ENCODE measurements at regions not wholly inside any gene's neighbourhood (a gene's known extent, or its start where the extent isn't known, plus 50 kb on each side); places are given as distances from the start of the nearest gene placed in this dataset.

DNA sequence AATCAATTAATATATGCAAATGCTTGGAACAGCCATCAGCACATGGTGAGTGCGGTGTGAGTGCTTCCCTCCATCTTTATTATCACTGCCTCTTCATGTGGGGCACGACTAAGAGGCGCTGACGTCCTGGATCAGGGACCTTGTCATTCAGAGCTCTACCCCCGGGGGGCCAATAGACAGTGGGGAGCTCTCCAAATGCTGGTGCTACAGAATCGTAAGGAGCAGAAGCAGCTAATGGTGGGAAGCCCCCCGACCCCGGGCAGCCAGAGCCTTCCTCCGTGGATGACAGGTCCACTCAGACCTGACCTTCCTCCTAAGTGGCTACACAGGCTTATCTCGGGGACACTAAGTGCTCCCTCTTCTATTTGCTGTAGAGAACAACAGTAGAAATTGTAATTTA is 257.5 kb upstream of the PMEPA1 start:
- peaks cover 0 to 16% (median 0%) of the 10 kb centered on the region in 4 donors for H3K27me3 ChIP-seq
- no peaks in the 10 kb centered on the region for H3K36me3 ChIP-seq
- no peak overlapping the region for H3K27ac ChIP-seq (replicated peaks in 1 of 4)
- 85% methylated on average over 10 of the region's 10 CpGs for WGBS
- DNase-seq (ENCODE audit: extremely low spot score), result no peak
- intact Hi-C loops (cut with DNase I), result no loop called here
- no peak overlapping the region for H3K4me3 ChIP-seq
- TF ChIP-seq POLR2A (IDR thresholded peaks at IDR 0.05; ENCODE audit: low read depth), result no peak
- TF ChIP-seq EP300 (IDR thresholded peaks at IDR 0.05), result no peak
- no peak for TF ChIP-seq POLR2AphosphoS5 (IDR thresholded peaks at IDR 0.05)
- TF ChIP-seq, protein P1, sequence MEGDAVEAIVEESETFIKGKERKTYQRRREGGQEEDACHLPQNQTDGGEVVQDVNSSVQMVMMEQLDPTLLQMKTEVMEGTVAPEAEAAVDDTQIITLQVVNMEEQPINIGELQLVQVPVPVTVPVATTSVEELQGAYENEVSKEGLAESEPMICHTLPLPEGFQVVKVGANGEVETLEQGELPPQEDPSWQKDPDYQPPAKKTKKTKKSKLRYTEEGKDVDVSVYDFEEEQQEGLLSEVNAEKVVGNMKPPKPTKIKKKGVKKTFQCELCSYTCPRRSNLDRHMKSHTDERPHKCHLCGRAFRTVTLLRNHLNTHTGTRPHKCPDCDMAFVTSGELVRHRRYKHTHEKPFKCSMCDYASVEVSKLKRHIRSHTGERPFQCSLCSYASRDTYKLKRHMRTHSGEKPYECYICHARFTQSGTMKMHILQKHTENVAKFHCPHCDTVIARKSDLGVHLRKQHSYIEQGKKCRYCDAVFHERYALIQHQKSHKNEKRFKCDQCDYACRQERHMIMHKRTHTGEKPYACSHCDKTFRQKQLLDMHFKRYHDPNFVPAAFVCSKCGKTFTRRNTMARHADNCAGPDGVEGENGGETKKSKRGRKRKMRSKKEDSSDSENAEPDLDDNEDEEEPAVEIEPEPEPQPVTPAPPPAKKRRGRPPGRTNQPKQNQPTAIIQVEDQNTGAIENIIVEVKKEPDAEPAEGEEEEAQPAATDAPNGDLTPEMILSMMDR (IDR thresholded peaks at IDR 0.05), result no peak
- H3K9me3 ChIP-seq, result peaks cover 0 to 5% (median 0%) of the 10 kb centered on the region in 4 donors
- peaks cover 0 to 14% (median 10%) of the 10 kb centered on the region in 4 donors for H3K4me1 ChIP-seq

DNA sequence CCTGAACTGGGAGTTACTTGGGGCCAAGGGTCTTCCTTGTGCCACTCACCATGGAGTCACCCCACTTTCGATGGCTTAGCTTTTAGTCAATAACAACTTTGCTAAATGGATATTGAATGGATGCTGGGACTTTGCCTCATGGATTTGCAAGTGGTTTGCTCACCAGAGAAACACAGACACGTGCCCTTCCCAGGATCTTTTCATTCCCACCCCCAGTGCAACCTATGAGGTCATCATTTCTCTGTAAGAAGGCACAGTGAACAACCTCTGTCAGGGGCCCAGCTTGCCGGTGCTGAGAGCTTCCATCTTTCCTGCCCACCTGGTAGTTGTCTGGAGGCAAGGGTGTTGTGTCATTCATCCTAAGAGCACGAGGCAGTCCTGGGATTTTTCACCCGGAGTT is 256.8 kb upstream of the PMEPA1 start:
- TF ChIP-seq, protein P1 (IDR thresholded peaks at IDR 0.05), result no peak
- TF ChIP-seq POLR2AphosphoS5 (IDR thresholded peaks at IDR 0.05) (no peak), POLR2A (IDR thresholded peaks at IDR 0.05; ENCODE audit: low read depth) (no peak), EP300 (IDR thresholded peaks at IDR 0.05) (no peak)

DNA sequence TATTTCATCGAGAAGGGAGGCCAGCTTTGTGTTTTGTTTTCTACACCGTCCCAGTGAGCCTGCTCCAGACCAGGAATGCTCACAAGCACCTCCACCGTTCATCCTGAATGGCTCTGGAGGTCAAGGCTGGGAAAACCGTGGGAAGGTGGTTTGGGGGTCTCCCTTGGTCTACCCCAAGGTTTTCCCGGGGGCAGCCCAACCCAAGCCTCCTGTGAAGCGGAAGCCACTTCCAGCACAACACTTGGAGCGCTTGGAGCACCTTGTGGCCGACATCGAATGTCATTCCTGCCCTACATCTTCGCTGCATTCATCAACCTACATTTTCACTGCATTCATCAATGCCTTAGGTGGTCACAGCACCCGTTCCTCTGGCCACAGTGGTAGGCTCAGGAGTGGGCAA is 255.6 kb upstream of the PMEPA1 start:
- intact Hi-C loops (cut with DNase I), result no loop called here
- H3K4me1 ChIP-seq, result peaks cover 0 to 22% (median 12%) of the 10 kb centered on the region in 4 donors
- no peaks in the 10 kb centered on the region for H3K9me3 ChIP-seq
- peaks cover 0 to 16% (median 0%) of the 10 kb centered on the region in 4 donors for H3K27me3 ChIP-seq
- TF ChIP-seq POLR2AphosphoS5 (IDR thresholded peaks at IDR 0.05) (no peak), EP300 (IDR thresholded peaks at IDR 0.05) (no peak), POLR2A (IDR thresholded peaks at IDR 0.05; ENCODE audit: low read depth) (no peak)
- TF ChIP-seq, protein P1 (IDR thresholded peaks at IDR 0.05), result no peak
- no peak overlapping the region for H3K27ac ChIP-seq (replicated peaks in 1 of 4)
- no peak overlapping the region for H3K4me3 ChIP-seq
- DNase-seq (ENCODE audit: extremely low spot score), result no peak
- 89% methylated on average over 11 of the region's 11 CpGs for WGBS
- no peaks in the 10 kb centered on the region for H3K36me3 ChIP-seq

More for the DNA sequence above, 256.8 kb upstream of the PMEPA1 start:
- Histone ChIP-seq H3K9me3 (no peaks in the 10 kb centered on the region), H3K27ac (replicated peaks in 1 of 4) (no peak overlapping the region), H3K27me3 (peaks cover 0 to 16% (median 0%) of the 10 kb centered on the region in 4 donors), H3K4me1 (peaks cover 0 to 15% (median 10%) of the 10 kb centered on the region in 4 donors), H3K4me3 (no peak overlapping the region), H3K36me3 (no peaks in the 10 kb centered on the region)
- intact Hi-C loops (cut with DNase I), result no loop called here
- WGBS, result 85% methylated on average over 5 of the region's 5 CpGs
- DNase-seq (ENCODE audit: extremely low spot score), result no peak

DNA sequence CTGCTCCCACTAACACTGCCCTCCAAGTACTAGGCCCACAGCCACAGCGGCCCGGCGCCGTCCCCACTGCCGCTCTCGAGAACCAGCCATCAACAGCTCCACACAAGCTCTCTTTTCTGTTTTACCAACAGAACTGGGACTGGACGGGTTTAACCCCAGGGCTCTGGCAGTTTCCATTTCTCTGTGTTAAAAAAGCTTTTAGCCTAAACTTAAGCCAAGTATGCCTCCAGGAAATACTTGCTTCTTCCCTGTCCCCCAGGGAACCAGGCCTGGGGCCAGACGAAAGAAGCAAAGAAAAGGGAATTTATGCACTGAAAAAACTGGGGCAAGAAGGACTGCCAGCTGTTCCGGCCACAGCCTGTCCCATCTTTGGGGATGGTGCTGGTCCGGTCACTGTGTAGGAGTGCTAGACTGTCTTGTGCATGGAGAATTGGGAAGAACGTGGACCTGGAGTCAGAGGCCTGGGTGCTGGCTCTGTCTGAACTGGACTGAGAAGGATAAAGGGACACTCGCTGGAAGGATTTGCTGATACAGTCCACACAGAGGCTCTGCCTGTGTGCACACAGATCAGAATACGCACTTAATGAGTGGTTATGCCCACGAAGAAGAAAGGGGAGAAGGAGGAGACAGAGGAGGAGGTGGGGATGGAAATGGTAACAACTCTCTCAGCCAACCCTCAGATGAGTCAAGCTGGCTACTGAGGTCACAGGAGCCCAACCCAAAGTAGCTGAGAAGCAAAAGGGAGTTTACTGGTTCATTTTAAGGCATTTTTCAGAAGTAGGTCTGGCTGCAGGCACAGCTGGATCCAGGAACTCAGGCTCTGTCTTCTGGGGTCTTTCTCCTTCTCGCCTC is 254.4 kb upstream of the PMEPA1 start:
- intact Hi-C loops (cut with DNase I), result no loop called here
- no peaks in the 10 kb centered on the region for H3K36me3 ChIP-seq
- WGBS, result 68% methylated on average over 15 of the region's 15 CpGs
- H3K4me3 ChIP-seq, result no peak overlapping the region
- peaks cover 0 to 34% (median 22%) of the 10 kb centered on the region in 4 donors for H3K4me1 ChIP-seq
- no peaks in the 10 kb centered on the region for H3K9me3 ChIP-seq
- TF ChIP-seq EP300 (IDR thresholded peaks at IDR 0.05) (no peak), POLR2AphosphoS5 (IDR thresholded peaks at IDR 0.05) (no peak), POLR2A (IDR thresholded peaks at IDR 0.05; ENCODE audit: low read depth) (no peak)
- TF ChIP-seq, protein P1 (IDR thresholded peaks at IDR 0.05), result no peak
- H3K27me3 ChIP-seq, result peaks cover 0 to 13% (median 0%) of the 10 kb centered on the region in 4 donors
- peak overlapping the region; percentile 38 to 53 (median 46) for H3K27ac ChIP-seq (replicated peaks in 1 of 4)
- DNase-seq (ENCODE audit: extremely low spot score), result no peak
